Ovary (tissue), 3 donors: ENCODE measurements at regions not wholly inside any gene's neighbourhood (a gene's known extent, or its start where the extent isn't known, plus 50 kb on each side); places are given as distances from the start of the nearest gene placed in this dataset.

Source experiments
- CTCF ChIP-seq, 3 donors: fragments of 450-650 bp in 2 of 3; fragments of 200-600 bp in 1 of 3; IDR thresholded peaks; one replicate each; pipeline versions ENCODE4 v1.5.1 to v1.8.0; 2016 to 2022; ENCODE audit warnings: antibody characterized with exemption in 3 of 3, mild to moderate bottlenecking in 1 of 3
- EP300 ChIP-seq: sonication (generic); formaldehyde crosslinking; IDR thresholded peaks from one replicate; pipeline ENCODE4 v1.6.1; 2017; ENCODE audit warnings: antibody characterized with exemption
- POLR2A ChIP-seq: fragments of 450-650 bp; IDR thresholded peaks from one replicate; pipeline ENCODE4 v1.6.1; 2017; ENCODE audit warnings: antibody characterized with exemption, mild to moderate bottlenecking, moderate library complexity
- donor health status: DM: no; HTN: no; CAD: no.

- TF ChIP-seq CTCF (IDR thresholded peaks at IDR 0.05) (no peak), POLR2A (no peak), EP300 (no peak)
These were observed 200.0 kb downstream of the LARP7 start for GRCh38 chr4:112836895-112837294.
